SK-N-SH treated with all-trans-retinoic acid at 6 μM for 48 hours (cell line): ENCODE measurements at regions not wholly inside any gene's neighbourhood (a gene's known extent, or its start where the extent isn't known, plus 50 kb on each side); places are given as distances from the start of the nearest gene placed in this dataset.

Experiments used
- ATAC-seq: fragments of 200-7000 bp; cut with Tn5 transposase; 3 replicates; pipeline ENCODE4 v1.9.1; 2020; ENCODE audit warnings: mild to moderate bottlenecking, moderate library complexity
- ARNTL ChIP-seq: fragments of 450-650 bp; formaldehyde crosslinking; IDR thresholded peaks from 2 replicates; pipeline ENCODE4 v1.5.0; 2020; ENCODE audit warnings: low read depth, mild to moderate bottlenecking, moderate library complexity, borderline replicate concordance
- BACH2 ChIP-seq: fragments of 250-450 bp; sonication (Bioruptor Pico); IDR thresholded peaks from 2 replicates; pipeline ENCODE4 v1.9.0; 2021; ENCODE audit warnings: mild to moderate bottlenecking, borderline replicate concordance
- CREB5 ChIP-seq: fragments of 250-450 bp; sonication (Bioruptor Pico); IDR thresholded peaks from 2 replicates; pipeline ENCODE4 v1.5.1; 2020; ENCODE audit warnings: low read depth, mild to moderate bottlenecking, moderate library complexity
- CSRNP3 ChIP-seq: fragments of 250-450 bp; sonication (Bioruptor Pico); IDR thresholded peaks from 2 replicates; pipeline ENCODE4 v1.5.1; 2021; ENCODE audit warnings: mild to moderate bottlenecking, moderate library complexity
- ESRRG ChIP-seq: fragments of 250-450 bp; sonication (Bioruptor Pico); IDR thresholded peaks from 2 replicates; pipeline ENCODE4 v1.6.1; 2021; ENCODE audit warnings: mild to moderate bottlenecking
- GLIS3 ChIP-seq: fragments of 250-450 bp; sonication (Bioruptor Pico); IDR thresholded peaks from 2 replicates; pipeline ENCODE4 v1.5.0; 2020; ENCODE audit warnings: mild to moderate bottlenecking, moderate library complexity
- ISL1 ChIP-seq: fragments of 250-450 bp; sonication (Bioruptor Pico); IDR thresholded peaks from 2 replicates; pipeline ENCODE4 v2.1.2; 2022; ENCODE audit warnings: mild to moderate bottlenecking, moderate library complexity
- PATZ1 ChIP-seq: fragments of 250-450 bp; sonication (Bioruptor Pico); IDR thresholded peaks from 2 replicates; pipeline ENCODE4 v1.8.0; 2020; ENCODE audit warnings: mild to moderate bottlenecking, moderate library complexity, borderline replicate concordance
- POU6F1 ChIP-seq: fragments of 250-450 bp; sonication (Bioruptor Pico); IDR thresholded peaks from 2 replicates; pipeline ENCODE4 v1.8.0; 2021; ENCODE audit warnings: low read depth, mild to moderate bottlenecking, moderate library complexity, borderline replicate concordance
- PPARA ChIP-seq: fragments of 250-450 bp; sonication (Bioruptor Pico); IDR thresholded peaks from 2 replicates; pipeline ENCODE4 v1.5.0; 2020; ENCODE audit warnings: mild to moderate bottlenecking, borderline replicate concordance
- RARB ChIP-seq: fragments of 250-450 bp; sonication (Bioruptor Pico); IDR thresholded peaks from 2 replicates; pipeline ENCODE4 v1.8.0; 2021; ENCODE audit warnings: mild to moderate bottlenecking, moderate library complexity
- SNAI2 ChIP-seq: fragments of 250-450 bp; sonication (Bioruptor Pico); IDR thresholded peaks from 2 replicates; pipeline ENCODE4 v1.5.0; 2020; ENCODE audit warnings: mild to moderate bottlenecking, moderate library complexity
- TCF4 ChIP-seq: fragments of 250-450 bp; sonication (Bioruptor Pico); IDR thresholded peaks from 2 replicates; pipeline ENCODE4 v1.8.0; 2021; ENCODE audit warnings: mild to moderate bottlenecking, moderate library complexity, borderline replicate concordance
- TOX ChIP-seq: fragments of 250-450 bp; sonication (Bioruptor Pico); IDR thresholded peaks from 2 replicates; pipeline ENCODE4 v1.8.0; 2021; ENCODE audit warnings: mild to moderate bottlenecking, moderate library complexity, borderline replicate concordance
- TSHZ2 ChIP-seq: fragments of 250-450 bp; sonication (Bioruptor Pico); IDR thresholded peaks from 2 replicates; pipeline ENCODE4 v1.5.0; 2020; ENCODE audit warnings: mild to moderate bottlenecking, moderate library complexity
- ZC3H10 ChIP-seq: fragments of 250-450 bp; sonication (Bioruptor Pico); IDR thresholded peaks from 2 replicates; pipeline ENCODE4 v1.5.1; 2021; ENCODE audit warnings: mild to moderate bottlenecking, moderate library complexity
- ZFP30 ChIP-seq: fragments of 450-650 bp; formaldehyde crosslinking; IDR thresholded peaks from 2 replicates; pipeline ENCODE4 v1.5.0; 2022; ENCODE audit warnings: mild to moderate bottlenecking, moderate library complexity
- ZNF565 ChIP-seq: fragments of 450-650 bp; formaldehyde crosslinking; conservative IDR thresholded peaks from 2 replicates; pipeline ENCODE4 v1.5.0; 2020; ENCODE audit warnings: low read depth, mild to moderate bottlenecking, moderate library complexity
- ZNF70 ChIP-seq: fragments of 450-650 bp; formaldehyde crosslinking; IDR thresholded peaks from 2 replicates; pipeline ENCODE4 v1.5.0; 2020; ENCODE audit warnings: mild to moderate bottlenecking, moderate library complexity
- ZNF8 ChIP-seq: fragments of 450-650 bp; formaldehyde crosslinking; IDR thresholded peaks from 2 replicates; pipeline ENCODE4 v1.5.0; 2020; ENCODE audit warnings: mild to moderate bottlenecking, moderate library complexity

GRCh38 chr10:118966850-118967125 is 62.7 kb upstream of the NANOS1 start:
- no peak; the same call in 2 of the 3 replicates for ATAC-seq
- TF ChIP-seq PATZ1 (CRISPR knock-in tag): no peak
- no peak for TF ChIP-seq ZNF565 (CRISPR knock-in tag)
- TF ChIP-seq BACH2 (CRISPR knock-in tag): no peak
- no peak for TF ChIP-seq ZC3H10 (CRISPR knock-in tag)
- TF ChIP-seq TSHZ2 (CRISPR knock-in tag): no peak
- TF ChIP-seq POU6F1 (CRISPR knock-in tag): no peak
- no peak for TF ChIP-seq RARB (CRISPR knock-in tag)
- TF ChIP-seq ESRRG: no peak
- TF ChIP-seq ZNF8 (CRISPR knock-in tag): no peak
- TF ChIP-seq TOX (CRISPR knock-in tag): no peak
- no peak for TF ChIP-seq GLIS3 (CRISPR knock-in tag)
- TF ChIP-seq CREB5 (CRISPR knock-in tag): no peak
- no peak for TF ChIP-seq ZFP30 (CRISPR knock-in tag)
- no peak for TF ChIP-seq CSRNP3 (CRISPR knock-in tag)
- TF ChIP-seq, all 23 proteins: peak for 0

GRCh38 chr10:118967160-118967559 is 62.4 kb upstream of the NANOS1 start:
- ATAC-seq: no peak
- no peak for TF ChIP-seq TCF4
- TF ChIP-seq ZNF70 (CRISPR knock-in tag): no peak
- no peak for TF ChIP-seq ARNTL (CRISPR knock-in tag)

GRCh38 chr10:118968060-118968459 is 61.5 kb upstream of the NANOS1 start:
- no peak for ATAC-seq
- TF ChIP-seq CREB5 (CRISPR knock-in tag): no peak
- no peak for TF ChIP-seq SNAI2
- no peak for TF ChIP-seq BACH2 (CRISPR knock-in tag)
- no peak for TF ChIP-seq RARB (CRISPR knock-in tag)
- no peak for TF ChIP-seq ISL1 (CRISPR knock-in tag)
- TF ChIP-seq TOX (CRISPR knock-in tag): no peak
- no peak for TF ChIP-seq PPARA (CRISPR knock-in tag)
- TF ChIP-seq POU6F1 (CRISPR knock-in tag): no peak
- TF ChIP-seq, all 23 proteins: peak for 0
